HG03196 (cell line): ENCODE measurements at regions not wholly inside any gene's neighbourhood (a gene's known extent, or its start where the extent isn't known, plus 50 kb on each side); places are given as distances from the start of the nearest gene placed in this dataset.
"Not testable (repeated sequence)": the region's sequence is repeated elsewhere in the genome, so short reads cannot be mapped to it uniquely, and the experiment has no call there.

ENCODE experiments used
- ATAC-seq: cut with Tn5 transposase; IDR thresholded peaks from one replicate; pipeline ENCODE4 v1.9.1; 2021; ENCODE audit not compliant: unreplicated experiment

GRCh38 chr6:121593011-121593641 lies 157.7 kb downstream of the GJA1 start:
- no peak for ATAC-seq

GRCh38 chr6:121594053-121594452 lies 158.6 kb downstream of the GJA1 start:
- ATAC-seq: no peak

- no peak for ATAC-seq
Measured at GRCh38 chr6:121595646-121596045, 160.2 kb downstream of the GJA1 start.

GRCh38 chr6:121596441-121596840 lies 161.0 kb downstream of the GJA1 start:
- ATAC-seq: no peak

GRCh38 chr6:121597654-121598053 lies 162.2 kb downstream of the GJA1 start:
- no peak for ATAC-seq

GRCh38 chr6:121599331-121599730 lies 163.9 kb downstream of the GJA1 start:
- not testable (repeated sequence) for ATAC-seq

- no peak for ATAC-seq
Measured at GRCh38 chr6:121600389-121601168, 165.1 kb downstream of the GJA1 start.

GRCh38 chr6:121603486-121603885 lies 168.0 kb downstream of the GJA1 start:
- ATAC-seq: no peak

GRCh38 chr6:121607721-121608120 lies 172.3 kb downstream of the GJA1 start:
- no peak for ATAC-seq

- no peak for ATAC-seq
Measured at GRCh38 chr6:121608270-121608669, 172.8 kb downstream of the GJA1 start.

- ATAC-seq: no peak
Measured at GRCh38 chr6:121609281-121609680, 173.8 kb downstream of the GJA1 start.

GRCh38 chr6:121612927-121613326 lies 177.5 kb downstream of the GJA1 start:
- no peak for ATAC-seq

GRCh38 chr6:121614115-121614514 lies 178.7 kb downstream of the GJA1 start:
- ATAC-seq: no peak

- ATAC-seq: no peak
Measured at GRCh38 chr6:121615493-121615892, 180.0 kb downstream of the GJA1 start.

GRCh38 chr6:121616406-121616805 lies 181.0 kb downstream of the GJA1 start:
- no peak for ATAC-seq

- ATAC-seq: no peak
Measured at GRCh38 chr6:121617388-121617787, 181.9 kb downstream of the GJA1 start.

GRCh38 chr6:121619013-121619412 lies 183.6 kb downstream of the GJA1 start:
- no peak for ATAC-seq

- ATAC-seq: no peak
Measured at GRCh38 chr6:121619987-121620740, 184.7 kb downstream of the GJA1 start.

- no peak for ATAC-seq
Measured at GRCh38 chr6:121627761-121628160, 192.3 kb downstream of the GJA1 start.

GRCh38 chr6:121630716-121631115 lies 195.3 kb downstream of the GJA1 start:
- no peak for ATAC-seq

GRCh38 chr6:121631752-121632151 lies 196.3 kb downstream of the GJA1 start:
- not testable (repeated sequence) for ATAC-seq

- no peak for ATAC-seq
Measured at GRCh38 chr6:121633309-121633708, 197.9 kb downstream of the GJA1 start.
